ENCODE measurements at regions not wholly inside any gene's neighbourhood (a gene's known extent, or its start where the extent isn't known, plus 50 kb on each side); places are given as distances from the start of the nearest gene placed in this dataset.

DNA sequence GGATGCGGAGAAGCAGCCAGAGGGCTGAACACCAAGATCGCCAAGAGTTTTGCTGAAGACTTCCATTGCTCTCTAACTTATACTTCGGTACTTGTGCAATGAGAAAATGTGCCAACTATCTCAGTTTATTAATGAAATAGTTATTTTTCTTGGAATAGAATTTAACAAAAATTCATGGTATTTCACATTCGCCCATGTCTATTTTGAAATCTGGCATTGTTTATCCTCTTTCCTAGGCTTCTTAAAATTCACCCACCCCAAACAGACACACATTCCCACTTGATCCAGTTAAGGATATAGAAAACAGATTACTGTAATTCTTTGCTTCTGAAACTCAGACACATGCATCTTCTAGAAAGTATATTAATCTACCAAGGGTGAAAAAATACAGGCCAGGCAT, 56.3 kb upstream of the ADAMTS5 start:
- no peak for DNase-seq (ENCODE audit: low read depth in 2 of 2)

- DNase-seq (ENCODE audit: low read depth in 2 of 2), result no peak
Measured at GRCh38 chr21:27021801-27022200, 54.9 kb upstream of the ADAMTS5 start.

DNA sequence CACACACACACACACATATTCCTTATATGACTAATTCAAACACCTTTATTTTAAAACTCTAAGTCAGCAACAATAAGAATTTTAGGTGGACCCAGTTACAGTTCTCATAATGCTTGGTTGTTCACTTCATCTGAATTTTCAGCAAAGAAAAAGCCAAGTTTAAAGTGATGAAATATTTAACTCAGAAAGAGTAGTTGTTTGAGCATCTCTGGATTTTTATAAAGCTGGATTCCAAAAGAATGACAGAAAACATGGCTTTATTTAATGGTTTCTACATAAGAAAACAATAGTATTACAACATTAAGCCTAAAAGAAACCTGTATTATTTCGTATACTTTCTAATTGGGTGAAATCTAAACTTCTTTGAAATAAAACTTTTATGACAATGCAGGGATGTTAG, 54.2 kb upstream of the ADAMTS5 start:
- no peak for DNase-seq (ENCODE audit: low read depth in 2 of 2)

- DNase-seq (ENCODE audit: low read depth in 2 of 2), result no peak
Measured at GRCh38 chr21:27017246-27017645, 50.4 kb upstream of the ADAMTS5 start.
